ENCODE measurements at regions not wholly inside any gene's neighbourhood (a gene's known extent, or its start where the extent isn't known, plus 50 kb on each side); places are given as distances from the start of the nearest gene placed in this dataset.

DNA sequence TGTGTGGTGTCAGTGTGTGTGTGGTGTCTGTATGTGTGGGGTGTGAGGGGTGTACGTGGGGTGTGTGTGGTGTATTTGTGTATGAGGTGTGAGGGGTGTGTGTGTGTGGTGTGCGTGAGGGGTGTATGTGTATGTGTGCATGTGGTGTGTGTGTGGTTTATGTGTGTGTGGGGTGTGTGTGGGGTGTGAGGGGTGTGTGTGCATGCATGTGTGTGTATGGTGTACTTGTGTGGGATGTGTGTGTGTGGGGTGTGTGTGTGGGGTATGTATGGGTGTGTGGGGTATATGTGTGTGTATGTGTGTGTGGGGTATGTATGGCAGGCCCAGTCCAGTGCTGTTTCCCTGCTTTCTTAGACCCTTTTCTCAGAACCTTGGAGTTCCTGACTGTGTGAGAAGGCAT, 83.3 kb downstream of the PTTG1 start:
- Histone ChIP-seq H3K27me3 (no peaks in the 10 kb centered on the region), H3K36me3 (no peaks in the 10 kb centered on the region), H3K4me3 (no peak overlapping the region), H3K9me3 (no peaks in the 10 kb centered on the region), H3K27ac (no peak overlapping the region), H3K4me1 (no peaks in the 10 kb centered on the region)
- DNase-seq: no peak
- intact Hi-C loops (cut with DNase I; ENCODE audit: low total_unique reads): no loop called here
- TF ChIP-seq POLR2A (IDR thresholded peaks at IDR 0.05): no peak
- TF ChIP-seq, protein P1, sequence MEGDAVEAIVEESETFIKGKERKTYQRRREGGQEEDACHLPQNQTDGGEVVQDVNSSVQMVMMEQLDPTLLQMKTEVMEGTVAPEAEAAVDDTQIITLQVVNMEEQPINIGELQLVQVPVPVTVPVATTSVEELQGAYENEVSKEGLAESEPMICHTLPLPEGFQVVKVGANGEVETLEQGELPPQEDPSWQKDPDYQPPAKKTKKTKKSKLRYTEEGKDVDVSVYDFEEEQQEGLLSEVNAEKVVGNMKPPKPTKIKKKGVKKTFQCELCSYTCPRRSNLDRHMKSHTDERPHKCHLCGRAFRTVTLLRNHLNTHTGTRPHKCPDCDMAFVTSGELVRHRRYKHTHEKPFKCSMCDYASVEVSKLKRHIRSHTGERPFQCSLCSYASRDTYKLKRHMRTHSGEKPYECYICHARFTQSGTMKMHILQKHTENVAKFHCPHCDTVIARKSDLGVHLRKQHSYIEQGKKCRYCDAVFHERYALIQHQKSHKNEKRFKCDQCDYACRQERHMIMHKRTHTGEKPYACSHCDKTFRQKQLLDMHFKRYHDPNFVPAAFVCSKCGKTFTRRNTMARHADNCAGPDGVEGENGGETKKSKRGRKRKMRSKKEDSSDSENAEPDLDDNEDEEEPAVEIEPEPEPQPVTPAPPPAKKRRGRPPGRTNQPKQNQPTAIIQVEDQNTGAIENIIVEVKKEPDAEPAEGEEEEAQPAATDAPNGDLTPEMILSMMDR (IDR thresholded peaks at IDR 0.05): no peak

DNA sequence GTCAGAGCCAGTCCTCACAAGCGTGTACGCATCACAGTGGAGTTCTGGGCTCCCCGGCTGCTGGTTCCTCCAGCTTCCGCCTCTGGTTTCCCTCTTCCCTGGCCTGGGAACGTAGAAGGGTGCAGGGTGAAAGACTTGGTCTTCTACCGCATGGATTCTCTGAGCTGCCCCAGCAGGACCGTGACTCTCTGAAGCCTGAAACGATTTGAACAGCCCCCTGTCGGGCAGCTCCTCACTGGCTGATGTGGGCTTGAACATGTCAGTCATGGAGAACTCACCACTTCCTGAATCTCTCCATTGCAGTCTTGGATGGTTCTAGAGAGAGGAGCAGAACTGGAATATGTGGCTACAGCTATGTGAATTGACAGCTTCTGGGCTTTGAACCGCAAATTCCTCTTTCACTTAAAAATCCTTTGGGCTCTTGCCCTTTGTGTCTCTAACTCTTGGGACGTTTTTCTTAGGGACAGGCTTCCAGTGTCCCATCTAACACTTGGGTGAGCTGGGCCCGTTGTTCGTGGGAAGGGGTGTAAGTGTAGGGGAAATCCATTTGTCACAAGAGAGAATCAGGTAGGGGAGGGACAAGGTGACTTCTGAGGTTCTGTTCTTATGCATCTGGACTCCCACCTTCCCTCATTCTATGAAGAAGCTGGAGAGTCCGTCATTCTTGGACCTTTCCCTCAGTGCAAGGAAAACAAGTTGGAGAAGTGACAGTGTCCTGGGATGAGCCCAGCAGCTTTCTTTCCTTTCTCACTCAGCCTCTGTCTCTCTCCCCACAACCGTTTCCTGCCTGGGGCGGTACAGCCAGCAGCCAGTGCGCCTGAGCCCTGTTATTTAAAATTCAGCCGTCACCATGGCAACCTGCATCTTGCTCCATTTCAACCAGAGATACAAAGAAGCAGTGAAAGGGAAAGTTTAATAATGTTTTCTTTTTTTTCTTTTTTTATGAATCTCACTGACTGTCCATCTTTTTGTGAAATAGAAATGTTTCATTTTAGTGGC, 84.7 kb downstream of the PTTG1 start:
- Histone ChIP-seq H3K36me3 (no peaks in the 10 kb centered on the region), H3K27me3 (no peaks in the 10 kb centered on the region), H3K4me3 (no peak overlapping the region), H3K27ac (no peak overlapping the region), H3K9me3 (no peaks in the 10 kb centered on the region), H3K4me1 (no peaks in the 10 kb centered on the region)
- DNase-seq: no peak
- TF ChIP-seq POLR2A (IDR thresholded peaks at IDR 0.05): no peak
- TF ChIP-seq, protein P1 (IDR thresholded peaks at IDR 0.05): no peak
- intact Hi-C loops (cut with DNase I; ENCODE audit: low total_unique reads): no loop called here

DNA sequence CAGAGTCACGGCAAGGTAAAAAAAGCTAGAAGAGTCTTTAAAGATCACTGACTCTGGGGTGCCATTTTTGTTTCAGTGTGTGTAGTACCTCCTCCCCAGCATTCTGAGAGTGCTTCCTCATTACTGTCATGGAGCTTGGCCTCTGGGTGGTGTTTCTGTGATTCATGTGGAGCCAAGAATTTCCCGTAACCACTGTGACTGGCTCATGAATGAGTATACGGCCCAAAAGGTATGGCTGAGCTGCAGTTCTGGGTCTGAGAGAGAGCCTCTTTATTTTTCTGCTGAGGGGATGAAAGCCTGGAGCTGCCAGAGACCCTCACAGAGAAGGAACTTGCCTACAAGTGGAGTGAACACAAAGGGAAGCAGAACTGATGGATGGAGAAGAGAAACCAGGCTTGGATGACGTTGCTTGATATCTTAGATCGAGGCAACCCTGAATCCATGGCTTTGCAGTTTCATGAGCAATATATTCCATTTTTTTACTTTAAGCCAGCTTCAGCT, 85.6 kb downstream of the PTTG1 start:
- intact Hi-C loops (cut with DNase I; ENCODE audit: low total_unique reads): no loop called here
- Histone ChIP-seq H3K4me3 (no peak overlapping the region), H3K27ac (no peak overlapping the region), H3K27me3 (no peaks in the 10 kb centered on the region), H3K9me3 (no peaks in the 10 kb centered on the region), H3K4me1 (no peaks in the 10 kb centered on the region), H3K36me3 (no peaks in the 10 kb centered on the region)
- TF ChIP-seq, protein P1 (IDR thresholded peaks at IDR 0.05): no peak
- TF ChIP-seq POLR2A (IDR thresholded peaks at IDR 0.05): no peak
- DNase-seq: no peak

DNA sequence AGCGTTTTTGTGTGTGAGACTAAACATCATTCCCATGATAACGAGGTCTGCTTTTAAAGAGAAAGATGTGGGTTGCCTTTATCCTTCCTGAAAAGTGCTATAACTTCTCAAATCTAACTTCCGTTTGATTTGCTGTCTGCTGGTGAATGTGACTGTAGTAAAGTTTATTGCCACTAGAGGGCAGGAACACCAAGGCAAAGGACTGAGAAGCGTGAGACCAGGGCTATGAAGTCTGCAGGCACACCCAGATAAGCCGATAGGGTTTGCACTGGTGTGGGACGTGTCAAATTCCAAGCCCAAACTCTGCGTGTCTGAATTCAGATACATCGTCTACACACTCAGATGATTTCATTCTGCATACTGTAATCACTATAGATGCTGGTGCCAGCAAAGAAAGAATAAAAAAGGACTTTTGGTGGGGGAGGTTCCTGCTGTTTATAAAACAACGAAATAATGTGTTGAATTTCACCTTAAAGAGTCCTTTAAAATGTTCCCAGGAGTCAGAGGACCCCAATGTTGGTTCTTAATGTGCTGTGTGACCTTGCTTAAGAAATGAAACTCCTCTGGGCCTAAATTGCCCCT, 87.2 kb downstream of the PTTG1 start:
- Histone ChIP-seq H3K4me3 (no peak overlapping the region), H3K36me3 (no peaks in the 10 kb centered on the region), H3K9me3 (no peaks in the 10 kb centered on the region), H3K27me3 (no peaks in the 10 kb centered on the region), H3K27ac (no peak overlapping the region), H3K4me1 (no peaks in the 10 kb centered on the region)
- intact Hi-C loops (cut with DNase I; ENCODE audit: low total_unique reads): no loop called here
- no peak for TF ChIP-seq POLR2A (IDR thresholded peaks at IDR 0.05)
- TF ChIP-seq, protein P1 (IDR thresholded peaks at IDR 0.05): peak; percentile 70 to 89 (median 80)
- peak; percentile 33 to 42 for DNase-seq

All from uterus (tissue), 3 donors.